Keratinocyte (primary cell): ENCODE measurements at regions not wholly inside any gene's neighbourhood (a gene's known extent, or its start where the extent isn't known, plus 50 kb on each side); places are given as distances from the start of the nearest gene placed in this dataset.

ENCODE experiments used
- DNase-seq: peaks from one replicate; pipeline ENCODE4 v3.0.0-alpha.2; 2011; ENCODE audit warnings: low read depth, missing footprints, low spot score
- FAIRE-seq: peaks from 2 replicates; lab custom pipeline; 2011; peaks lifted over from hg19 to GRCh38; lab: Jason Lieb, UNC
- H2AFZ ChIP-seq: 2 replicates; pipeline ENCODE4 v1.6.0; 2012; ENCODE audit warnings: low read length, control low read depth, inconsistent platforms; ENCODE audit not compliant: control insufficient read depth
- H3K27ac ChIP-seq: 2 replicates; pipeline ENCODE4 v1.5.1; 2011; ENCODE audit warnings: low read length; ENCODE audit not compliant: control insufficient read depth, insufficient read depth
- H3K27me3 ChIP-seq: 3 replicates; pipeline ENCODE4 v1.6.0; 2011; ENCODE audit warnings: low read length; ENCODE audit not compliant: control insufficient read depth, insufficient read depth; ENCODE audit errors: extremely low read depth
- H3K36me3 ChIP-seq, 2 experiments: 2 replicates in 1 of 2; 3 replicates in 1 of 2; pipeline ENCODE4 v1.5.1; 2011; ENCODE audit warnings: low read length in 2 of 2, mild to moderate bottlenecking in 1 of 2; ENCODE audit not compliant: control insufficient read depth in 2 of 2, insufficient read depth in 2 of 2; ENCODE audit errors: extremely low read depth in 1 of 2
- H3K4me1 ChIP-seq: 3 replicates; pipeline ENCODE4 v1.5.1; 2011; ENCODE audit warnings: low read length; ENCODE audit not compliant: control insufficient read depth, insufficient read depth; ENCODE audit errors: extremely low read depth
- H3K4me2 ChIP-seq: 3 replicates; pipeline ENCODE4 v1.6.0; 2011; ENCODE audit warnings: low read depth, low read length; ENCODE audit not compliant: control insufficient read depth, insufficient read depth; ENCODE audit errors: extremely low read depth
- H3K4me3 ChIP-seq, 3 experiments: fragments of 200-600 bp in 1 of 3; sonication (generic) in 1 of 3; 2 replicates in 2 of 3; 3 replicates in 1 of 3; pipeline ENCODE4 v1.5.1; 2011 to 2016; ENCODE audit warnings: low read length in 3 of 3, mild to moderate bottlenecking in 3 of 3, control low read depth in 2 of 3, inconsistent platforms in 1 of 3, low read depth in 1 of 3, mixed read lengths in 1 of 3, mixed run types in 1 of 3, moderate library complexity in 1 of 3; ENCODE audit not compliant: control insufficient read depth in 2 of 3, insufficient read depth in 2 of 3; ENCODE audit errors: extremely low read depth in 1 of 3
- H3K79me2 ChIP-seq: 2 replicates; pipeline ENCODE4 v1.6.0; 2012; ENCODE audit warnings: low read length; ENCODE audit not compliant: control insufficient read depth, insufficient read depth
- H3K9ac ChIP-seq: 3 replicates; pipeline ENCODE4 v1.6.0; 2011; ENCODE audit warnings: low read length; ENCODE audit not compliant: control insufficient read depth, insufficient read depth; ENCODE audit errors: extremely low read depth
- H3K9me1 ChIP-seq: 3 replicates; pipeline ENCODE4 v1.6.0; 2011; ENCODE audit warnings: low read length; ENCODE audit not compliant: control insufficient read depth, insufficient read depth; ENCODE audit errors: extremely low read depth
- H3K9me3 ChIP-seq: 2 replicates; pipeline ENCODE4 v1.5.1; 2012; ENCODE audit warnings: low read depth, low read length; ENCODE audit not compliant: control insufficient read depth
- H4K20me1 ChIP-seq: 3 replicates; pipeline ENCODE4 v1.6.0; 2011; ENCODE audit warnings: low read length; ENCODE audit not compliant: control insufficient read depth, insufficient read depth; ENCODE audit errors: extremely low read depth
- EZH2 ChIP-seq: IDR thresholded peaks from one replicate; pipeline ENCODE4 v1.6.1; 2012; ENCODE audit warnings: inconsistent platforms, mild to moderate bottlenecking, low read length, moderate library complexity
- dilution Hi-C: fragments of 300-500 bp; cut with MboI; formaldehyde crosslinking; loops from one replicate; pipeline ENCODE4 v1.7.0; 2020; ENCODE audit warnings: low sequenced_read_pairs; ENCODE audit not compliant: extremely low pct_ligation_motif_present
- TF ChIP-seq, protein P1 (sequence below), 3 experiments: IDR thresholded peaks in 1 of 3; conservative IDR thresholded peaks in 1 of 3; optimal IDR thresholded peaks in 1 of 3; 2 replicates in 2 of 3; 3 replicates in 1 of 3; pipeline versions ENCODE3 to v1.5.1; 2011; ENCODE audit warnings: low read length in 3 of 3, mild to moderate bottlenecking in 3 of 3, moderate library complexity in 2 of 3, control low read depth in 1 of 3, inconsistent platforms in 1 of 3; ENCODE audit not compliant: insufficient read depth in 2 of 3; ENCODE audit errors: extremely low read depth in 1 of 3

DNA sequence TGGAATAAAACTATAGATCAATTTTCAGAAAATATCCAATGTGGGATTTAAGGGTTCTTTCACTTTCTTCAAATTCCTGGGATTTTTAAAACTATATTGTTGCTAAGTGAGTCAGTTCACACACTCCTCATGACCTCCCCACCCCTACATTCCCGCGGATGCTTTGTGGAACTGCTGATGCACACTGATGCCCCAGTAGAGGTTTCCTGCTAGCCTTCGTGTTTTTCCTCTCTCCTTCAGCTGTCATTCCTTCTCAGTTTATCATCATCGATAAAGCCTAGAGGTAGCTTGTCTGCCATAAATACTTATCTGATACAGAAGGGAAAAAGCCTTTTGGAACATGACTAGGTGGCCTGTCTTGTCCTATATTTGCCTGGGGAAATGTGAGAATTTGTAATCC, 67.4 kb upstream of the GALNT5 start:
- Histone ChIP-seq H3K9me1 (no peaks in the 10 kb centered on the region), H3K9me3 (no peaks in the 10 kb centered on the region), H3K79me2 (no peaks in the 10 kb centered on the region), H3K4me2 (no peak overlapping the region), H3K4me1 (no peaks in the 10 kb centered on the region), H3K4me3 (no peak overlapping the region), H3K27me3 (no peaks in the 10 kb centered on the region), H3K36me3 (no peaks in the 10 kb centered on the region), H3K9ac (no peak overlapping the region), H4K20me1 (no peaks in the 10 kb centered on the region), H3K27ac (no peak overlapping the region), H2AFZ (no peak overlapping the region)
- FAIRE-seq (no peak), DNase-seq (no peak)
- dilution Hi-C loops = no loop called here
- TF ChIP-seq, protein P1, sequence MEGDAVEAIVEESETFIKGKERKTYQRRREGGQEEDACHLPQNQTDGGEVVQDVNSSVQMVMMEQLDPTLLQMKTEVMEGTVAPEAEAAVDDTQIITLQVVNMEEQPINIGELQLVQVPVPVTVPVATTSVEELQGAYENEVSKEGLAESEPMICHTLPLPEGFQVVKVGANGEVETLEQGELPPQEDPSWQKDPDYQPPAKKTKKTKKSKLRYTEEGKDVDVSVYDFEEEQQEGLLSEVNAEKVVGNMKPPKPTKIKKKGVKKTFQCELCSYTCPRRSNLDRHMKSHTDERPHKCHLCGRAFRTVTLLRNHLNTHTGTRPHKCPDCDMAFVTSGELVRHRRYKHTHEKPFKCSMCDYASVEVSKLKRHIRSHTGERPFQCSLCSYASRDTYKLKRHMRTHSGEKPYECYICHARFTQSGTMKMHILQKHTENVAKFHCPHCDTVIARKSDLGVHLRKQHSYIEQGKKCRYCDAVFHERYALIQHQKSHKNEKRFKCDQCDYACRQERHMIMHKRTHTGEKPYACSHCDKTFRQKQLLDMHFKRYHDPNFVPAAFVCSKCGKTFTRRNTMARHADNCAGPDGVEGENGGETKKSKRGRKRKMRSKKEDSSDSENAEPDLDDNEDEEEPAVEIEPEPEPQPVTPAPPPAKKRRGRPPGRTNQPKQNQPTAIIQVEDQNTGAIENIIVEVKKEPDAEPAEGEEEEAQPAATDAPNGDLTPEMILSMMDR (optimal IDR thresholded peaks at IDR 0.05 in 1 of 3, IDR thresholded peaks at IDR 0.05 in 1 of 3, conservative IDR thresholded peaks at IDR 0.05 in 1 of 3; ENCODE audit: extremely low read depth in 1 of 3, insufficient read depth in 2 of 3, low read length in 3 of 3) = no peak
- TF ChIP-seq EZH2 = no peak

DNA sequence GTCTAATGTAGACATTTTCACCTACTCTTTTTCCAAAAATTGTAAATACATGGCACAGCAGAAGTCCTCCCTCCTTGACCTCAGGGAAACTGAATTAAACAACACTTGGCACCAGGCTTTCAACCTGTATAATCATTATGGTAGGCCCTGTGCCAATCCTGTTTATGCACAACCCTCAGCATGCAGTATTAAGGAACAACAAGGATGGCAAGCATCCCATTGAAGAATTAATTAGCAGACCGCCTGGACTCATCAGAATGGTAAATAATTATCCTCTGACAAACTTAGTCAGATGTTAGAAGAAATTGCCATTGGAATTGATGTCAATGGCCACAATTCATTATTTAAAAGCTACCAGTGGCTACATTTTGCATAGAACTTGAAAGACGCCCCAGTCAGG, 66.3 kb upstream of the GALNT5 start:
- dilution Hi-C loops = no loop called here
- Histone ChIP-seq H2AFZ (no peak overlapping the region), H3K27ac (no peak overlapping the region)

More for the DNA sequence above, 66.3 kb upstream of the GALNT5 start:
- Histone ChIP-seq H3K9me1 (no peaks in the 10 kb centered on the region), H3K27me3 (no peaks in the 10 kb centered on the region), H3K9me3 (no peaks in the 10 kb centered on the region), H4K20me1 (no peaks in the 10 kb centered on the region), H3K36me3 (no peaks in the 10 kb centered on the region), H3K4me1 (no peaks in the 10 kb centered on the region), H3K4me3 (no peak overlapping the region), H3K4me2 (no peak overlapping the region), H3K79me2 (no peaks in the 10 kb centered on the region), H3K9ac (no peak overlapping the region)
- DNase-seq (no peak), FAIRE-seq (no peak)
- TF ChIP-seq EZH2 = no peak
- TF ChIP-seq, protein P1 (optimal IDR thresholded peaks at IDR 0.05 in 1 of 3, IDR thresholded peaks at IDR 0.05 in 1 of 3, conservative IDR thresholded peaks at IDR 0.05 in 1 of 3; ENCODE audit: extremely low read depth in 1 of 3, insufficient read depth in 2 of 3, low read length in 3 of 3) = no peak
